IgD-negative memory B cell (primary cell): ENCODE measurements at regions not wholly inside any gene's neighbourhood (a gene's known extent, or its start where the extent isn't known, plus 50 kb on each side); places are given as distances from the start of the nearest gene placed in this dataset.

Experiments used
- H3K27ac Mint-ChIP-seq, 3 donors: one replicate each; pipeline ENCODE4 v1.8.0; 2020 to 2022; ENCODE audit warnings: mild to moderate bottlenecking in 3 of 3, mixed read lengths in 3 of 3, moderate library complexity in 1 of 3
- H3K27me3 Mint-ChIP-seq: one replicate; pipeline ENCODE4 v1.8.0; 2021; ENCODE audit warnings: mixed read lengths
- H3K36me3 Mint-ChIP-seq: one replicate; pipeline ENCODE4 v1.8.0; 2020; ENCODE audit warnings: mild to moderate bottlenecking, mixed read lengths
- H3K4me1 Mint-ChIP-seq, 3 donors: one replicate each; pipeline ENCODE4 v1.8.0; 2020 to 2022; ENCODE audit warnings: mixed read lengths in 3 of 3, mild to moderate bottlenecking in 1 of 3
- H3K4me3 Mint-ChIP-seq, 4 donors: one replicate each; pipeline ENCODE4 v1.8.0; 2020 to 2022; ENCODE audit warnings: mild to moderate bottlenecking in 4 of 4, mixed read lengths in 4 of 4, moderate library complexity in 3 of 4
- H3K9me3 Mint-ChIP-seq, 3 donors: one replicate each; pipeline ENCODE4 v1.8.0; 2020 to 2021; ENCODE audit warnings: mixed read lengths in 3 of 3, mild to moderate bottlenecking in 1 of 3

GRCh38 chr13:77409412-77409811, 82.5 kb upstream of the MYCBP2 start:
- Mint-ChIP-seq H3K9me3 (peaks cover 0 to 2% (median 0%) of the 10 kb centered on the region in 3 donors), H3K4me1 (peaks cover 0 to 4% (median 2%) of the 10 kb centered on the region in 3 donors), H3K36me3 (no peaks in the 10 kb centered on the region), H3K27ac (no peak overlapping the region), H3K4me3 (no peak overlapping the region), H3K27me3 (no peaks in the 10 kb centered on the region)

DNA sequence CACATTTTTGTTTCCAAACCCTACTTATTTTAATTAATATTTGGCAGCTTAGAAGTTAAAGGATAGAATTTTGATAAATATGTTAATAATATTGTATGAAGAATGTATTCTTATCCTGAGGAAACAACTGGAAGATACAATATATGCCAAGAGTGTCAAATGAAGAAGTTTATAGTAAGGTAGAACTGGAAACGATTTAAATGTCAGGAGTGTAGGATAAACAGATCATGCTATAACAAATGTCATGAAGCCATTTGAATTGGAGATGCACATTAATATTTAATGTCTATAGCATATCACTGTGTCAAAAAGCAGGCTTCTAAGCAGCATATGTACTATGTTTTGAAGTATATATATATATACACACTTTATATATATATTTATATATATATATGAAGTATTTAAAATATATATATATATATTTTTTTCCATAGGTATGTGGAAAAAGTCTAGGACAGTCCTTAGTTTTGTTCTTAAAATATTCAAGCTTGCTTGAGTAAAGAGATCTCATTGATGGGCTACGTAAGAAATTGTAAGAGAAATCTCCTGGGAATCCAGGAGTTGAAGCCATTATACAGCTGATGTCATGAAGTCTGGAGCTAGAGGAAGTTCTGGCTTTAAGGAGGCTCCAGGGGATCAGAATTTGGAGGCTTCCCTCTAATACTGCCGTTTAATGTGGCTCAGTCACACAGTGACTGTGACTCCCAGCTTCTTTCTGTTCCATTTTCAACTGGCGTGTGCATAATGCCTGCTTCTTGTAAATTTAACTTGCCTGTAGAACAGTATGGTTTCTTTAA, 79.9 kb upstream of the MYCBP2 start:
- no peaks in the 10 kb centered on the region for H3K36me3 Mint-ChIP-seq
- H3K27ac Mint-ChIP-seq = no peak overlapping the region
- no peaks in the 10 kb centered on the region for H3K27me3 Mint-ChIP-seq
- peaks cover 0 to 4% (median 0%) of the 10 kb centered on the region in 3 donors for H3K4me1 Mint-ChIP-seq
- peaks cover 0 to 2% (median 0%) of the 10 kb centered on the region in 3 donors for H3K9me3 Mint-ChIP-seq
- no peak overlapping the region for H3K4me3 Mint-ChIP-seq

DNA sequence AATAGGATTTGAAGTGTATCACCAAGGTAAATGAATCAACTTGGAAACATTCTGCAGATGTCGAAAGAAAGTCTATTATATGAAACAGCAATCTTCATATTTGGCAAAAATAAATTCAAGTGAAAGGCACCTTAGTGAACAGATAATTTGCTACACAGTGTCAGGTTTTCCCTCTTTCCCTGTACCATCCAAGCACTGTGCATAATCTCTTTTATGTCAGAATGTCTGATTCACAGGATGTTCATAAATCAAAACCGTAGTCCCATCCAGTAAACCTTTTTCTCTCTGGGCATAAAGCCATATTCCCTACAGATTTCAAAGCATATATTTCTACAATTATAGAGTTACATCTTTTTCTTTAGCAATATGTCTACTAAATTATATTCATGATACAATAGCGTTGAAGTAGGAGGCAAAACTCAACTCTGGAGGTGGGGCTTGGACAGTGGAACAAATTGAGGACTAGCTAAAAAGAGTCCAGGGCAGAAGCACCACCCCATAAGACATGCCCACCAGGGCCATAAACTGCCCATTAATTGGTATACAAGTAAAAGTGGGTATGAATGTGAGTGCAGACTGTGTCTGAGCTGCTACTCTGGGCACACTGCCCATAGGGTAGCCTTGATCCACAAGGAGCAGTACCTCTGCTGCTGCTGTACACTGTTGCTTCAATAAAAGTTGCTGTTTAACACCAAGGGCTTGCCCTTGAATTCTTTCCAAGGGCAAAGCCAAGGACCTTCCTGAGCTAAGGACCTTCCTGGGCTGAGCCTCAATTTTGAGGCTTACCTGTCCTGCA, 72.1 kb upstream of the MYCBP2 start:
- H3K27me3 Mint-ChIP-seq = no peaks in the 10 kb centered on the region
- no peaks in the 10 kb centered on the region for H3K9me3 Mint-ChIP-seq
- H3K27ac Mint-ChIP-seq = no peak overlapping the region
- no peaks in the 10 kb centered on the region for H3K4me1 Mint-ChIP-seq
- H3K36me3 Mint-ChIP-seq = no peaks in the 10 kb centered on the region
- H3K4me3 Mint-ChIP-seq = no peak overlapping the region

DNA sequence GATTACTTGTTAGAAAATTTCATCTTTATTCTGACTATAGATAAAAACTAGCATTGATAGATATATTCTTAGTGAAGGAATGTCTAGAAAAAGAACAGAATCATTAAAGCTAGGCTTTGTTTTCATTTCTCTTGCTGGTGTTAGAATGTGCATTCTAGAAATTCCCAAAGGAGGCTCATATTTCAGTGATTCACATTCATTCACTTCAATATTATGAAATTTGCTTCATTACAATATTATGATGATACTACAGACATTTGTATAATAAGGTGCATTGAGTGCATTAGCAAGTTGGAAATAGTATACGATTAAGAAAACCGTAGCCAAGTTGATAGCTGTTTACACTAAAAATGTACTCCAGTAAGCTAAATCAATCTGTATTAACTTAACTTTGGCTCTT, 70.7 kb upstream of the MYCBP2 start:
- Mint-ChIP-seq H3K27me3 (no peaks in the 10 kb centered on the region), H3K36me3 (no peaks in the 10 kb centered on the region)

GRCh38 chr13:77391475-77391874, 64.6 kb upstream of the MYCBP2 start:
- Mint-ChIP-seq H3K27me3 (no peaks in the 10 kb centered on the region), H3K4me3 (no peak overlapping the region), H3K36me3 (no peaks in the 10 kb centered on the region), H3K4me1 (peaks cover 0 to 3% (median 2%) of the 10 kb centered on the region in 3 donors), H3K27ac (no peak overlapping the region), H3K9me3 (peaks cover 0 to 2% (median 0%) of the 10 kb centered on the region in 3 donors)

More for the DNA sequence above, 70.7 kb upstream of the MYCBP2 start:
- Mint-ChIP-seq H3K4me3 (no peak overlapping the region), H3K4me1 (peaks cover 0 to 2% (median 0%) of the 10 kb centered on the region in 3 donors), H3K27ac (no peak overlapping the region), H3K9me3 (no peaks in the 10 kb centered on the region)

DNA sequence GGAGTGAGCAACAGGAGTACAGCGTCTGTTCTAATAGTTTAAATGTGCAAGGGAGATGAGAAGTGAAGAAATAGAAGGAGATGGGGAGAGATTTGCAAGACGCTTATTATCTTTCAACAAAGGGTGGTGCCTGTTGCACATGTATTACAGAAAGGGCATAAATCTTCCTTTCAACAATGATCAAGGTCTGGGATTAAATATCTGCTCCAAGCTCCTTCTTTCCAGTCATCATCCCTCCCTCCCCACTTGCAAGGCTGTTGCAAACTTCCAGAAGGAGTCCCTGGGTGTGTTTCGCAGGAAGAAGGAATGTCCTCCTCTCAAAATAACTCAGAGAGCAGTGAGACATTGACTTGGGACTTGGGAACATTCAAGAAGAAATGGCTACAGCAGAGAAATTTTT, 63.5 kb upstream of the MYCBP2 start:
- Mint-ChIP-seq H3K27me3 (no peaks in the 10 kb centered on the region), H3K9me3 (peaks cover 0 to 4% (median 2%) of the 10 kb centered on the region in 3 donors), H3K27ac (no peak overlapping the region), H3K4me3 (no peak overlapping the region), H3K4me1 (peaks cover 0 to 3% (median 2%) of the 10 kb centered on the region in 3 donors), H3K36me3 (no peaks in the 10 kb centered on the region)

DNA sequence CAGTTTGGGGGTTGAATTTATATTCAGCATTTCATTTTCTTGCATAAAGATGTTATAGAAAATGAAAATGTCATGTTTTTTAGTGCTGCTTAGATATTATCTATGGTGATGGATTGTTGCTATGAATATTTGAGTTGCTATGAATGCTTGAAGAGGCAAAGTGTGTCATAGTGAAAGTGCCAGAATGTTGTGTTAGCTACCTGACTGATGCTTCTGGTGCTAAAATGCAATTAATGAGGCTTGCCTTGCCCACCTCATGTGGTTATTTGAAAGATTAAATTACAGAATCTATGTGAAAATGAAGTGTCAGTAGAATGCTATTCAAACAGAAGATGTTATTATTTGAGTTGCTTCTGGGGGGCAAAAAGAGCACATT, 62.7 kb upstream of the MYCBP2 start:
- Mint-ChIP-seq H3K36me3 (no peaks in the 10 kb centered on the region), H3K27ac (no peak overlapping the region), H3K4me3 (no peak overlapping the region), H3K4me1 (peaks cover 0 to 3% (median 2%) of the 10 kb centered on the region in 3 donors), H3K9me3 (peaks cover 0 to 6% (median 2%) of the 10 kb centered on the region in 3 donors), H3K27me3 (no peaks in the 10 kb centered on the region)

GRCh38 chr13:77388944-77389624, 62.2 kb upstream of the MYCBP2 start:
- Mint-ChIP-seq H3K9me3 (peaks cover 0 to 6% (median 2%) of the 10 kb centered on the region in 3 donors), H3K4me3 (no peak overlapping the region), H3K4me1 (peaks cover 0 to 3% (median 2%) of the 10 kb centered on the region in 3 donors), H3K36me3 (no peaks in the 10 kb centered on the region), H3K27me3 (no peaks in the 10 kb centered on the region), H3K27ac (peak overlapping the region in 1 of 3 donors; percentile 40)

- Mint-ChIP-seq H3K36me3 (no peaks in the 10 kb centered on the region), H3K9me3 (peaks cover 0 to 6% (median 2%) of the 10 kb centered on the region in 3 donors), H3K27me3 (no peaks in the 10 kb centered on the region), H3K4me3 (no peak overlapping the region), H3K4me1 (peaks cover 0 to 2% (median 1%) of the 10 kb centered on the region in 3 donors), H3K27ac (no peak overlapping the region)
Observed at GRCh38 chr13:77387607-77388200, 60.8 kb upstream of the MYCBP2 start.

DNA sequence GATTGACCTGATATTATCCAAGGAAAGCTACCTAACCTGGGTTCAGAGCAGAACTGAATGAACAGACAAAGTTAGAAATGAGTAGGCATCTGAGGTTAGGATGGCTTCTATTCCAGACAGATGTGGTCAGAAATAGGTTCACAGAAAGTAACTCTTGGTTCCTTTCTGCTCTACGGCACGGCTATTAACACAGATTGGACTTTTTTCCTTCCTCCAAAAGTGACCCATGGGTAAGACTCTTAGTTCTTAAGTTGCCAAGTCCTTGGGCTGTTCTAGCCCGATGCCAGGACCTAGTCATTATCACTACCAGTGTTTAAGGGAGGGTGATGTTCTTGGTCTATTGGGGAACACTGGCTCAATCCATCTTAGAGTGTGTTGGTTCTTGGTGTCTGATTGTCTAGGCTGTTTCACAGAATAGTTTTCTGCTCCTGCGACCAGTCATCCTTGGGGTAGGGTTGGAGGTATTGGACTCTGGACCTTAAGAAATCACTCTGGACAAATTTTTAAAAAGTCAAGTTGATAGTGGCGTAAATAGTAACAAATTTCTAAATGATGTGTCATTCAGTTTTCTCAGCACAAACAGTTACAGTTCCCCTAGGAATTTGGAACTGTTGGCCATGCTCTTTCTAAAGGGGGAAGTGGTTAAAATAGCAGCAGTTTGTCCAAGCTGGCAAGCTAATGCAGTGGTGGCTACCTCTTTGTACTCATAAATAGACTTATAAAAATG, 60.1 kb upstream of the MYCBP2 start:
- peaks cover 0 to 2% (median 1%) of the 10 kb centered on the region in 3 donors for H3K4me1 Mint-ChIP-seq
- no peaks in the 10 kb centered on the region for H3K36me3 Mint-ChIP-seq
- no peaks in the 10 kb centered on the region for H3K27me3 Mint-ChIP-seq
- H3K4me3 Mint-ChIP-seq = no peak overlapping the region
- H3K27ac Mint-ChIP-seq = no peak overlapping the region
- H3K9me3 Mint-ChIP-seq = peaks cover 0 to 6% (median 2%) of the 10 kb centered on the region in 3 donors

DNA sequence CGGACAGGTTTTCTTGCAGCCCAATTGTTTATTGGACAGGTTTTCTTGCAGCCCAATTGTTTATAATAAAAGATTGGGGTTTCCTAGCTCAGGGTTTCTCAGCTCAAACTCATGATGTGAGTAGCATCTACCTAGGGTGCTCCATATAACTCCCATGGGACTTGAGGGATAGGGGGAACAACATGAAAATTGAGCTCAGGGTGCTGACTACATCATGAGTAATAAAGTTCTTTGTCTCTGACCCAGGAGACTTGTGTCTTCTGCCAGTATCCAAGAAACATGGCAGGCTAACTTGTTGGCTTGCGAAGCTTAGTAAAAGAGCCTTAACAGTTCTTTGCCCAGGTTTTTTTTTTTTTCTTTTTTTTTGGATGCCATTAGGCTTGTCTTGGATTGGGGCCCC, 59.2 kb upstream of the MYCBP2 start:
- no peak overlapping the region for H3K27ac Mint-ChIP-seq
- H3K36me3 Mint-ChIP-seq = no peaks in the 10 kb centered on the region
- no peaks in the 10 kb centered on the region for H3K27me3 Mint-ChIP-seq
- peaks cover 0 to 2% (median 1%) of the 10 kb centered on the region in 3 donors for H3K4me1 Mint-ChIP-seq
- no peak overlapping the region for H3K4me3 Mint-ChIP-seq
- H3K9me3 Mint-ChIP-seq = peaks cover 0 to 6% (median 2%) of the 10 kb centered on the region in 3 donors

DNA sequence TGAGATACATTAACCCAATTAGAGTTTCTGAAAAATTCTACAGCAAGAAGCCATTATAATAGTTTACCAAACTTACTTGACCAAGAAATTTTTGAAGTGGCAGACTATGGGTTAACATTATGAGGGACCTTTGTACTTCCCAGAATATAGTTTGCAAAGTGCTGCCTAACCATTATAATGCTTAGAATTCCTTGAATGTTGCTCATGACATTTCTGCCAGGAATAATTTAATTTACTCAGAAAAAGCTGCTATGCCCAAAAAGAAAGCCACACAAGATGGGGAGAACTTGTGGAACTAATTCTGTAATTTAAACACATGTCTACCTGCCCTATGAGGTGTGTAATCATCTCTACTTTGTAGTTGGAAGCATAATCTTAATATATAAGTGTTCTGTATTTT, 58.1 kb upstream of the MYCBP2 start:
- Mint-ChIP-seq H3K4me3 (no peak overlapping the region), H3K27ac (no peak overlapping the region), H3K9me3 (peaks cover 0 to 6% (median 2%) of the 10 kb centered on the region in 3 donors), H3K27me3 (no peaks in the 10 kb centered on the region), H3K36me3 (no peaks in the 10 kb centered on the region), H3K4me1 (peaks cover 0 to 2% (median 1%) of the 10 kb centered on the region in 3 donors)

DNA sequence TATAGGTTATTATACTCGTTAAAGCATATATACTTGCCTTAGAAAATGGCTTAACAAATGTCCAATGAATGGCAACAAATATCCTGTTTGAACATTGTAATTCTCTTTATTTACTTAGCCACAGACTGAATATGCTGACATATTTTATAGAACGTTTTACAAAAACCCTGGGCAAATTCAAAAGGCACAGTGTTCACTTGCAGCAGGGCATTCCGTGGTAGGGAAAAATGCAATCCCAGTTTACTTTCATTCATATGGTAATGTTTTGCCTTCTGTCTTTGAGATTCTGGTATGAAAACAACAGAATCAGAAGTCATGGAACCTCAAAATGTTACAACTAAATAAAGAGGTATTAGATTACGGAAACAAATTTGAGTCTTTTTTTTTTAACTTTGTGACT, 56.2 kb upstream of the MYCBP2 start:
- H3K4me1 Mint-ChIP-seq = peaks cover 0 to 3% (median 0%) of the 10 kb centered on the region in 3 donors
- no peak overlapping the region for H3K4me3 Mint-ChIP-seq
- H3K9me3 Mint-ChIP-seq = peaks cover 0 to 6% (median 0%) of the 10 kb centered on the region in 3 donors
- no peaks in the 10 kb centered on the region for H3K27me3 Mint-ChIP-seq
- H3K36me3 Mint-ChIP-seq = no peaks in the 10 kb centered on the region
- H3K27ac Mint-ChIP-seq = no peak overlapping the region

DNA sequence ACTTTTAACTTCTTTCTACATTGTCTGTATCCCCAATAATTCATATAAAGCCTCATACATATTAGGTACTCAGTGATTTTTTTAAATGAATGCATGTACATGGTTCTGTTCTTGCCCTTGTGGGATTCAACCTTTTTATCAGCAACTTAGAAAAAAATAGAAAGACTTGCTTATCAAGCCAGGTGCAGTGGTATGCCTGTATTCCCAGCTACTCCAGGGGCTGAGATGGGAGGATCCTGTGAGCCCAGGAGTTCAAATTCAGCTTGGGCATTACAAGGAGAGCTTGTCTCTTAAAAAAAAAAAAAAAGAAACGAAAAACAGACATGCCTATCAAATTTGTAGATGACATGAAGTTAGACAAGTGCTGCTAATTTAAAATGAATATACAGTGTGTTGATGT, 54.2 kb upstream of the MYCBP2 start:
- Mint-ChIP-seq H3K4me3 (no peak overlapping the region), H3K4me1 (peaks cover 6 to 11% (median 7%) of the 10 kb centered on the region in 3 donors), H3K27me3 (no peaks in the 10 kb centered on the region), H3K36me3 (no peaks in the 10 kb centered on the region), H3K27ac (no peak overlapping the region), H3K9me3 (peaks cover 0 to 6% (median 0%) of the 10 kb centered on the region in 3 donors)
